Liver (tissue), 8 donors: ENCODE measurements at regions not wholly inside any gene's neighbourhood (a gene's known extent, or its start where the extent isn't known, plus 50 kb on each side); places are given as distances from the start of the nearest gene placed in this dataset.

ENCODE experiments used
- DNase-seq: peaks from one replicate; pipeline ENCODE4 v3.0.0-alpha.2; 2017; ENCODE audit warnings: low spot score
- H3K27ac ChIP-seq, 2 donors: one replicate each; pipeline ENCODE4 v1.7.0; 2013; ENCODE audit warnings: inconsistent platforms in 2 of 2, low read length in 2 of 2, control low read depth in 1 of 2, low read depth in 1 of 2, mild to moderate bottlenecking in 1 of 2
- H3K27me3 ChIP-seq, 4 donors: one replicate each; pipeline versions ENCODE4 v1.6.1 to v1.7.0; 2013; ENCODE audit warnings: low read length in 3 of 4, inconsistent platforms in 1 of 4, mild to moderate bottlenecking in 1 of 4, moderate library complexity in 1 of 4; ENCODE audit not compliant: control insufficient read depth in 4 of 4, insufficient read depth in 4 of 4
- H3K36me3 ChIP-seq, 4 donors: one replicate each; pipeline versions ENCODE4 v1.6.1 to v1.7.0; 2013; ENCODE audit warnings: low read length in 3 of 4, mild to moderate bottlenecking in 3 of 4, low read depth in 1 of 4, moderate library complexity in 1 of 4; ENCODE audit not compliant: control insufficient read depth in 4 of 4, insufficient read depth in 3 of 4
- H3K4me1 ChIP-seq, 4 donors: one replicate each; pipeline versions ENCODE4 v1.6.1 to v1.7.0; 2013; ENCODE audit warnings: low read length in 3 of 4, mild to moderate bottlenecking in 3 of 4, moderate library complexity in 1 of 4; ENCODE audit not compliant: control insufficient read depth in 4 of 4, insufficient read depth in 4 of 4
- H3K4me3 ChIP-seq, 3 donors: one replicate each; pipeline versions ENCODE4 v1.6.1 to v1.7.0; 2013; ENCODE audit warnings: low read length in 3 of 3, control low read depth in 1 of 3, low read depth in 1 of 3, mild to moderate bottlenecking in 1 of 3
- H3K9ac ChIP-seq, 2 donors: one replicate each; pipeline ENCODE4 v1.7.0; 2013; ENCODE audit warnings: low read length in 2 of 2, mild to moderate bottlenecking in 2 of 2, moderate library complexity in 2 of 2, control low read depth in 1 of 2, low read depth in 1 of 2
- H3K9me3 ChIP-seq, 4 donors: one replicate each; pipeline versions ENCODE4 v1.6.1 to v1.7.0; 2013; ENCODE audit warnings: low read length in 3 of 4; ENCODE audit not compliant: control insufficient read depth in 4 of 4
- EGR1 ChIP-seq, 2 donors: IDR thresholded peaks; 2 replicates each; pipeline ENCODE4 v1.6.1; 2016 to 2018; ENCODE audit warnings: antibody characterized with exemption in 2 of 2, low read depth in 2 of 2
- FOXA1 ChIP-seq: IDR thresholded peaks from 2 replicates; pipeline ENCODE4 v1.6.1; 2016; ENCODE audit warnings: antibody characterized with exemption
- GABPA ChIP-seq, 2 donors: IDR thresholded peaks in 1 of 2; conservative IDR thresholded peaks in 1 of 2; 2 replicates each; pipeline ENCODE4 v1.6.1; 2016; ENCODE audit warnings: antibody characterized with exemption in 2 of 2, mild to moderate bottlenecking in 1 of 2, moderate library complexity in 1 of 2
- HNF4A ChIP-seq, 2 donors: conservative IDR thresholded peaks; 2 replicates each; pipeline ENCODE4 v1.6.1; 2016; ENCODE audit warnings: antibody characterized with exemption in 2 of 2, mild to moderate bottlenecking in 2 of 2
- HNF4G ChIP-seq: IDR thresholded peaks from 2 replicates; pipeline ENCODE4 v1.6.1; 2016; ENCODE audit warnings: antibody characterized with exemption
- JUND ChIP-seq, 2 donors: IDR thresholded peaks; 2 replicates each; pipeline ENCODE4 v1.6.1; 2016; ENCODE audit warnings: antibody characterized with exemption in 2 of 2
- NR2F2 ChIP-seq: IDR thresholded peaks from 2 replicates; pipeline ENCODE4 v1.6.1; 2016; ENCODE audit warnings: antibody characterized with exemption
- RAD21 ChIP-seq, 2 donors: IDR thresholded peaks; 2 replicates each; pipeline ENCODE4 v1.6.1; 2016; ENCODE audit warnings: antibody characterized with exemption in 2 of 2, mild to moderate bottlenecking in 2 of 2
- RXRA ChIP-seq, 2 donors: IDR thresholded peaks; 2 replicates each; pipeline ENCODE4 v1.6.1; 2017 to 2018; ENCODE audit warnings: antibody characterized with exemption in 2 of 2, mild to moderate bottlenecking in 1 of 2
- SP1 ChIP-seq: IDR thresholded peaks from 2 replicates; pipeline ENCODE4 v1.6.1; 2018; ENCODE audit warnings: antibody characterized with exemption, mild to moderate bottlenecking
- TAF1 ChIP-seq: conservative IDR thresholded peaks from 2 replicates; pipeline ENCODE4 v1.6.1; 2016; ENCODE audit warnings: antibody characterized with exemption, mild to moderate bottlenecking
- WGBS: extraction: QIAGEN DNeasy Blood & Tissue Kit; methylation state at CpG from one replicate; pipeline ENCODE4 v1.1.7; 2013; 5-methylcytosine and 5-hydroxymethylcytosine counted together
- TF ChIP-seq, protein P1 (sequence below): IDR thresholded peaks from 2 replicates; pipeline ENCODE4 v1.6.1; 2016; ENCODE audit warnings: antibody characterized with exemption
- TF ChIP-seq, protein P2 (sequence below): IDR thresholded peaks from 2 replicates; pipeline ENCODE4 v1.6.1; 2016; ENCODE audit warnings: antibody characterized with exemption, mild to moderate bottlenecking
- TF ChIP-seq, protein P3 (sequence below): IDR thresholded peaks from 2 replicates; pipeline ENCODE4 v1.6.1; 2016; ENCODE audit warnings: antibody characterized with exemption
- TF ChIP-seq, protein P4 (sequence below): fragments of 150-350 bp; IDR thresholded peaks from 2 replicates; pipeline ENCODE4 v1.5.1; 2017; ENCODE audit warnings: improper control_type of control experiment, low read depth, low read length; ENCODE audit not compliant: missing input control
- donor health status: healthy.
- donor health status: healthy.
- donor health status: healthy.
- donor health status: healthy.
- donor health status: healthy.

DNA sequence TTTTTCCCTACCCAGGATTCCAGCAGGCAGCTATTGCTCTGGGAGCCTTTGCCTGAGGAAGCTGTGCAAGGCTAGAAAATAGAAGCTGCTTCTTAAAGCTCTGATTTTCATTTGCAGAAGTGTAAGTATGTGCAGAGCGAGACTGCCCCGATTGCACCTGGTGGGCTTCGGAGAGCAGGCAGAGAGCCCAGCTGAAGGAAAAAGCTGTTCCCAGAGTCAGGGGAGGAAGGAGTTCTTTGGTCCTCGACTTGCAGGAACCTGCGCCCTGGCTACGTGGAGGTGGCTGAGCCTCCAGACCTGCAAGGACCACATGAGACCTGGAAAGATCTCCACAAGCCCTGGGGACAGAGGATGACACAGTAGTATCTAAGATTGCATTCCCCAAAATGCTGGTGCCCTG is 235.0 kb upstream of the ARGLU1 start:
- H3K27me3 ChIP-seq = peaks cover 0 to 14% (median 1%) of the 10 kb centered on the region in 4 donors
- H3K4me3 ChIP-seq = no peak overlapping the region
- no peak for DNase-seq
- no peaks in the 10 kb centered on the region for H3K4me1 ChIP-seq
- WGBS = 72% methylated on average over 6 of the region's 6 CpGs
- H3K27ac ChIP-seq = no peak overlapping the region
- no peak for TF ChIP-seq RXRA (IDR thresholded peaks at IDR 0.05)
- no peaks in the 10 kb centered on the region for H3K9me3 ChIP-seq
- no peak overlapping the region for H3K9ac ChIP-seq
- H3K36me3 ChIP-seq = no peaks in the 10 kb centered on the region

DNA sequence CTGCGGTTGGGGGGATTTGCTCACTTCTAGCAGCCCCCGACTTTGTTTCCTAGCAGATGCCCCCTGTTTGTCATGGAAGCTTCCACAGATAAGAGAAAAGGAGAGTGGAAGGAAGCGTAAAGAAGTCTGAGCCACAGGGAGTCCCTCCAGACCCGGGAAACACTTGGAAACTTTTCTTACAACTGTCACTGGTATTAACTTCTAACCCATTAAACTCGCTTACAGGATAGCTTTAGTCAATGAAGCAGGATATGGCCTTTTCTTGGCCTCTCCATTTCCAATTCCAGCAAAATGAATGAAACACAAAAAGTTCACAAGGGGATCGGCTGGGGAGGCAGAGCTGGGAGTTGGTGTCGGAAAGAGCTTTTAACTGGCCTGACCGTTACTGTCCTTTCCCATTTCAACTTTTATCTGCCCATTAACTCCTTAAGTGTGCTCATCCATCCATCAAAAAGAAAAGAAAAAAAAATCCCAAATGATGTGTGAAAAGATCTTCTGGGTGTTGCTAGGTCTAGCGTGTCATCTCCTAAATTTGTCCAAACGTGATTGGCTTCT is 231.9 kb upstream of the ARGLU1 start:
- Histone ChIP-seq H3K9me3 (no peaks in the 10 kb centered on the region), H3K4me3 (no peak overlapping the region), H3K4me1 (no peaks in the 10 kb centered on the region), H3K27ac (no peak overlapping the region), H3K27me3 (peaks cover 0 to 7% (median 1%) of the 10 kb centered on the region in 4 donors), H3K36me3 (no peaks in the 10 kb centered on the region), H3K9ac (no peak overlapping the region)
- TF ChIP-seq HNF4A (conservative IDR thresholded peaks at IDR 0.05) (no peak), FOXA1 (no peak), NR2F2 (no peak), RAD21 (IDR thresholded peaks at IDR 0.05) (no peak), RXRA (IDR thresholded peaks at IDR 0.05) (no peak), SP1 (no peak), HNF4G (no peak), JUND (IDR thresholded peaks at IDR 0.05) (no peak), GABPA (IDR thresholded peaks at IDR 0.05 in 1 of 2, conservative IDR thresholded peaks at IDR 0.05 in 1 of 2) (no peak), TAF1 (no peak), EGR1 (IDR thresholded peaks at IDR 0.05; ENCODE audit: low read depth in 2 of 2) (no peak)
- TF ChIP-seq, protein P1, sequence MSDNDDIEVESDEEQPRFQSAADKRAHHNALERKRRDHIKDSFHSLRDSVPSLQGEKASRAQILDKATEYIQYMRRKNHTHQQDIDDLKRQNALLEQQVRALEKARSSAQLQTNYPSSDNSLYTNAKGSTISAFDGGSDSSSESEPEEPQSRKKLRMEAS = no peak
- TF ChIP-seq, protein P2, sequence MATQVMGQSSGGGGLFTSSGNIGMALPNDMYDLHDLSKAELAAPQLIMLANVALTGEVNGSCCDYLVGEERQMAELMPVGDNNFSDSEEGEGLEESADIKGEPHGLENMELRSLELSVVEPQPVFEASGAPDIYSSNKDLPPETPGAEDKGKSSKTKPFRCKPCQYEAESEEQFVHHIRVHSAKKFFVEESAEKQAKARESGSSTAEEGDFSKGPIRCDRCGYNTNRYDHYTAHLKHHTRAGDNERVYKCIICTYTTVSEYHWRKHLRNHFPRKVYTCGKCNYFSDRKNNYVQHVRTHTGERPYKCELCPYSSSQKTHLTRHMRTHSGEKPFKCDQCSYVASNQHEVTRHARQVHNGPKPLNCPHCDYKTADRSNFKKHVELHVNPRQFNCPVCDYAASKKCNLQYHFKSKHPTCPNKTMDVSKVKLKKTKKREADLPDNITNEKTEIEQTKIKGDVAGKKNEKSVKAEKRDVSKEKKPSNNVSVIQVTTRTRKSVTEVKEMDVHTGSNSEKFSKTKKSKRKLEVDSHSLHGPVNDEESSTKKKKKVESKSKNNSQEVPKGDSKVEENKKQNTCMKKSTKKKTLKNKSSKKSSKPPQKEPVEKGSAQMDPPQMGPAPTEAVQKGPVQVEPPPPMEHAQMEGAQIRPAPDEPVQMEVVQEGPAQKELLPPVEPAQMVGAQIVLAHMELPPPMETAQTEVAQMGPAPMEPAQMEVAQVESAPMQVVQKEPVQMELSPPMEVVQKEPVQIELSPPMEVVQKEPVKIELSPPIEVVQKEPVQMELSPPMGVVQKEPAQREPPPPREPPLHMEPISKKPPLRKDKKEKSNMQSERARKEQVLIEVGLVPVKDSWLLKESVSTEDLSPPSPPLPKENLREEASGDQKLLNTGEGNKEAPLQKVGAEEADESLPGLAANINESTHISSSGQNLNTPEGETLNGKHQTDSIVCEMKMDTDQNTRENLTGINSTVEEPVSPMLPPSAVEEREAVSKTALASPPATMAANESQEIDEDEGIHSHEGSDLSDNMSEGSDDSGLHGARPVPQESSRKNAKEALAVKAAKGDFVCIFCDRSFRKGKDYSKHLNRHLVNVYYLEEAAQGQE = no peak
- TF ChIP-seq, protein P3, sequence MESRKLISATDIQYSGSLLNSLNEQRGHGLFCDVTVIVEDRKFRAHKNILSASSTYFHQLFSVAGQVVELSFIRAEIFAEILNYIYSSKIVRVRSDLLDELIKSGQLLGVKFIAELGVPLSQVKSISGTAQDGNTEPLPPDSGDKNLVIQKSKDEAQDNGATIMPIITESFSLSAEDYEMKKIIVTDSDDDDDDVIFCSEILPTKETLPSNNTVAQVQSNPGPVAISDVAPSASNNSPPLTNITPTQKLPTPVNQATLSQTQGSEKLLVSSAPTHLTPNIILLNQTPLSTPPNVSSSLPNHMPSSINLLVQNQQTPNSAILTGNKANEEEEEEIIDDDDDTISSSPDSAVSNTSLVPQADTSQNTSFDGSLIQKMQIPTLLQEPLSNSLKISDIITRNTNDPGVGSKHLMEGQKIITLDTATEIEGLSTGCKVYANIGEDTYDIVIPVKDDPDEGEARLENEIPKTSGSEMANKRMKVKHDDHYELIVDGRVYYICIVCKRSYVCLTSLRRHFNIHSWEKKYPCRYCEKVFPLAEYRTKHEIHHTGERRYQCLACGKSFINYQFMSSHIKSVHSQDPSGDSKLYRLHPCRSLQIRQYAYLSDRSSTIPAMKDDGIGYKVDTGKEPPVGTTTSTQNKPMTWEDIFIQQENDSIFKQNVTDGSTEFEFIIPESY = no peak
- TF ChIP-seq, protein P4, sequence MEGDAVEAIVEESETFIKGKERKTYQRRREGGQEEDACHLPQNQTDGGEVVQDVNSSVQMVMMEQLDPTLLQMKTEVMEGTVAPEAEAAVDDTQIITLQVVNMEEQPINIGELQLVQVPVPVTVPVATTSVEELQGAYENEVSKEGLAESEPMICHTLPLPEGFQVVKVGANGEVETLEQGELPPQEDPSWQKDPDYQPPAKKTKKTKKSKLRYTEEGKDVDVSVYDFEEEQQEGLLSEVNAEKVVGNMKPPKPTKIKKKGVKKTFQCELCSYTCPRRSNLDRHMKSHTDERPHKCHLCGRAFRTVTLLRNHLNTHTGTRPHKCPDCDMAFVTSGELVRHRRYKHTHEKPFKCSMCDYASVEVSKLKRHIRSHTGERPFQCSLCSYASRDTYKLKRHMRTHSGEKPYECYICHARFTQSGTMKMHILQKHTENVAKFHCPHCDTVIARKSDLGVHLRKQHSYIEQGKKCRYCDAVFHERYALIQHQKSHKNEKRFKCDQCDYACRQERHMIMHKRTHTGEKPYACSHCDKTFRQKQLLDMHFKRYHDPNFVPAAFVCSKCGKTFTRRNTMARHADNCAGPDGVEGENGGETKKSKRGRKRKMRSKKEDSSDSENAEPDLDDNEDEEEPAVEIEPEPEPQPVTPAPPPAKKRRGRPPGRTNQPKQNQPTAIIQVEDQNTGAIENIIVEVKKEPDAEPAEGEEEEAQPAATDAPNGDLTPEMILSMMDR = no peak
- DNase-seq = no peak
- WGBS = 54% methylated on average over 10 of the region's 10 CpGs
